ENCODE measurements at regions not wholly inside any gene's neighbourhood (a gene's known extent, or its start where the extent isn't known, plus 50 kb on each side); places are given as distances from the start of the nearest gene placed in this dataset.

DNA sequence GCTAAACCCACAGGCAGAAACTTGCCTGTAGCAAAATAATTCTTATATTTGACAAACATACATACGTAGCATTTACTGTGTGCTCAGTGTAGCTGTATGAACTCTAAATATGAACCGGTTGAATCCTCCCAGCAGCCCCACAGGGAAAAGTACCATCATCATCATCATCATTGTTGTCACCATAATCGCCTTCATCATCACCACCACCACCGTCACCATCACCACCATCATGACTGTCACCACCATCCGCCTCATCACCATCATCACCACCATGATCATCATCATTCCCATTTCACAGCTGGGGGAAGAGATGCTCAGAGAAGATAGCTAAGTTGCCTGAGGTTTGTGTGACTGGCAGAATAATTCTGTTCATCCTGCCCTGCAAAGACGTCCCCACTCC lies 81.7 kb downstream of the IRF8 start:
- TF ChIP-seq, protein P1, sequence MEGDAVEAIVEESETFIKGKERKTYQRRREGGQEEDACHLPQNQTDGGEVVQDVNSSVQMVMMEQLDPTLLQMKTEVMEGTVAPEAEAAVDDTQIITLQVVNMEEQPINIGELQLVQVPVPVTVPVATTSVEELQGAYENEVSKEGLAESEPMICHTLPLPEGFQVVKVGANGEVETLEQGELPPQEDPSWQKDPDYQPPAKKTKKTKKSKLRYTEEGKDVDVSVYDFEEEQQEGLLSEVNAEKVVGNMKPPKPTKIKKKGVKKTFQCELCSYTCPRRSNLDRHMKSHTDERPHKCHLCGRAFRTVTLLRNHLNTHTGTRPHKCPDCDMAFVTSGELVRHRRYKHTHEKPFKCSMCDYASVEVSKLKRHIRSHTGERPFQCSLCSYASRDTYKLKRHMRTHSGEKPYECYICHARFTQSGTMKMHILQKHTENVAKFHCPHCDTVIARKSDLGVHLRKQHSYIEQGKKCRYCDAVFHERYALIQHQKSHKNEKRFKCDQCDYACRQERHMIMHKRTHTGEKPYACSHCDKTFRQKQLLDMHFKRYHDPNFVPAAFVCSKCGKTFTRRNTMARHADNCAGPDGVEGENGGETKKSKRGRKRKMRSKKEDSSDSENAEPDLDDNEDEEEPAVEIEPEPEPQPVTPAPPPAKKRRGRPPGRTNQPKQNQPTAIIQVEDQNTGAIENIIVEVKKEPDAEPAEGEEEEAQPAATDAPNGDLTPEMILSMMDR (IDR thresholded peaks at IDR 0.05; ENCODE audit: low read depth, low read length, missing control alignments), result no peak
- no peak overlapping the region for H3K4me3 ChIP-seq (replicated peaks; ENCODE audit: low read depth, low read length)
- DNase-seq (ENCODE audit: extremely low read depth, low read depth), result no peak

DNA sequence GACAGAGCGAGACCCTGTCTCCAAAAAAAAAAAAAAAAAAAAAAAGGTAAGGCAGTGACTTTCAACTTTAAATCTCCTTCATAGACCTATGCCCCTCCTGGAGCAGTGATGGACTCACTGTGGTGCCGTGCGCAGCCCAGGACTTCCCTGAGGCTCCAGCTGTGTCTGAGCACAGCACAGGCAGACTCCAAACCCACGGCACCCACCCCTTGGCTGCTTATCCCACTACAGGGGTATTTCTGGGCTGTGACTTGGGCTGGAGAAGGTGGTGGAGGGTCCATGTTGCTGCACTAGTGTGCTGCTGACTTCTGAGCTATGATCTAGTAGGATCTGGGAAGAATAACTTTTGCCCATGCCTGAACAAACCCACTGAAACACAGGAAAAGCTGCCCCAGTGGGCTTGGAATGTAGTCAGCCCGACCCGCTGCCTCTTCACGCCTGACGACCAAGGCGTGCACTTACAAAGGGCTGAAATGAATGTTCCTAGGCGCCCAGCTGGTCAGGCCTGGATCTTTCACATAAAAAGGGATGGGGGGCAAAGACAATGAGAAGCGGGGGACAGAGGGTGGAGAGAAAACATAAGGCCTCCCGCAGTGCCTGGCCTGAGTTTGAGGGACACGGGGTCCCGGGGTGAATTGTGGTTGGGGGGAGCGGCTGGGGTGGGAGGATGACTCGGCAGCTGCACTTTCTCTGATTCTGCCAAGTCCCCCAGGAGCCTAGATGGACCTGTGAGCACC lies 83.0 kb downstream of the IRF8 start:
- DNase-seq (ENCODE audit: extremely low read depth, low read depth), result no peak

DNA sequence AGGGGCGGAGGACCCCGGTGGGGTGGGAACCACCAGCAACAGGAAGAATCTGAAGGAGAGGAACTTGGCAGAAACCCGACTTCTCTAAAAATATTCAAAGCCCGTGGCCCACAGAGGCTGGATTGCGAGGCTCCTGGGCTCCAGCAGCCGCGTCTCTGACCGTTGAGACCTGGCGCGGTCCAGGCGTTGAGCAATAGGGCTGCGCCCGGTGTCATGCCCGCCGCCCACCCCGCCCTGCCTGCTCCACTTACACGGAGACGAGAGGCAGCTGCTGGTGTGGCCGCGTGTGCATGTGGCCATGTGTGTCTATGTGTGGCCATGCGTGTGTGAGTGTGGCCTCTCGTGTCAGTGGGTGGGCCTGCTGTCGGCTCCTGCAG lies 83.6 kb downstream of the IRF8 start:
- no peak overlapping the region for H3K4me3 ChIP-seq (replicated peaks; ENCODE audit: low read depth, low read length)
- TF ChIP-seq, protein P1 (IDR thresholded peaks at IDR 0.05; ENCODE audit: low read depth, low read length, missing control alignments), result no peak
- no peak for DNase-seq (ENCODE audit: extremely low read depth, low read depth)

More for the DNA sequence above, 83.0 kb downstream of the IRF8 start:
- H3K4me3 ChIP-seq (replicated peaks; ENCODE audit: low read depth, low read length), result no peak overlapping the region
- TF ChIP-seq, protein P1 (IDR thresholded peaks at IDR 0.05; ENCODE audit: low read depth, low read length, missing control alignments), result no peak

DNA sequence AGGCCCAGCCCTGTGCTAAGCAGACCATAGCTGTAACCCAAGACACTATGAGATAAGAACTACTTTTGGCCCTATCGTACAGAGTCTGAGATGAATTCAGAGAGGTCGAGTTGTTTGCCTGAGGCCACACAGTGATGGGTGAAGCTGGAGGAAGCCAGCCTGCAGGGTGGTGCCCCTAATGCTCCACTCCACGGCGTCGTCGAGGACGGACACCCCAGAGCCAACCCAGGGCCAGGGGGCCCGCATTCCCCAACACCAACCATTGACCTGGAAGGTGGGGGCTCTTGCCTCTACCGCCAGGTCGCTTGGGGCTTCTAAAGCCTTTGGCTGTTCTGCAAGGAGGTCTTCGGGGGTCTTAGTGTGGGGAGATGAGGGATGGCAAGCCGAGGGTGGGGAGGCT lies 84.1 kb downstream of the IRF8 start:
- no peak for DNase-seq (ENCODE audit: extremely low read depth, low read depth)
- H3K4me3 ChIP-seq (replicated peaks; ENCODE audit: low read depth, low read length), result no peak overlapping the region
- TF ChIP-seq, protein P1 (IDR thresholded peaks at IDR 0.05; ENCODE audit: low read depth, low read length, missing control alignments), result no peak

DNA sequence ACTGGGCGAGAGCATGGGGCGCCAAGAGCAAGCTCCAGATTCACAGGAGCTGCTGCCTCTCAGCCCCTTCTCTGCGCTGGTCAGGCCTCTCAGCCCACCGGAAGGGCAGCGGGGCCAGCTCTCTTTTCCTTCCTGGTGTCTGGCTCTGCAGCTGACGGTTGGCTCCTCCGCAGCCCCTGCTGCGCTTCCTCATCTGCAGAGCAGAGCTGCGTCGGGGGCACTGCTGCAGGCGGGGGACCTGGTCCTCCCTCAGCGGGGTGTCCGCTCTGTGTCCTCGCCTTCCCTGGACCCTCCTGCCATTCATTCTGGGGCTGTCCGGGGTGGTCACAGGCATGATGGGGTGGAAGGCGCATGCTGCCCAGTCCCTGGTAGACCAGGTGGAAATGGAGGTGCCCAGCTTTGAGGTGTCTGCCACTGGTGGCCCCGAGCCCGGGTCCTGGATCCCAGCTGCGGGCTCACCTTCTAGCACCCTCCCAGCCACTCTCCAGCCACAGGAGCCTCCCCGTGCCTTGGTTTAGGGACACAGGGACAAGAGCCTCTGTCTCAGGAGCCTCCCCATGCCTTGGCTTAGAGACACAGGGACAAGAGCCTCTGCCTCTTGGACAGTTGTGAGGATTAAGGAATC lies 84.8 kb downstream of the IRF8 start:
- TF ChIP-seq, protein P1 (IDR thresholded peaks at IDR 0.05; ENCODE audit: low read depth, low read length, missing control alignments), result no peak
- H3K4me3 ChIP-seq (replicated peaks; ENCODE audit: low read depth, low read length), result no peak overlapping the region
- no peak for DNase-seq (ENCODE audit: extremely low read depth, low read depth)

DNA sequence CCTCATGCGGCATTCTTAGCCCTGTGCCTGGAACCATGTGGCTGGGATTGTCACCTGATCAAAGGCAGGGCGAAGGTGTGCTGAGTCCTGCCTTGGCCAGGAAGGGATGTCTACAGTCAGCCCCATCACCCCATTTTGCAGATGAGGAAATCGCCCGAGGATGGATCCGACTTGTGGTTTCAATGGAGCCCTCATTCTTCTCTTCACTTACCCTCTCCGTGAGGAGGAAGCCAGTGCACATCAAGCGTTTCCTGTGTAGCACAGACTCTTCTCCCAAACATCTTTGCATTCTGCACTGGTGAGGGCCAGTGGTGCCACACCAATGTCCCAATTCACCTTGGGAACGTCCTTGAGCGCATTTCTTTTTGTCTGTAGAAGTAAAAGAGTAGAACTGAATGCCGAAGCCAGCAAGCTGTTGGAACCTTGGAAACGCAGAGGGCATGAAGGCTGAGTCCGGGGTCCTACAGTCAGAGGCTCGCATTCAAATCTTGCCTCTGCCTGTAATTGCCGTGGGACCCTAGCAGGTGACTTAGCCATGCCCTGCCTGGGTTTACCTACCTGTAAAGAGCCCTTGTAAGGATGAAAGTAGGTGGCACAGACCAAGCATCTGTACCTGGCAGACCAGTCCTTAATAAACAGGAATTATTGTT lies 85.4 kb downstream of the IRF8 start:
- no peak for DNase-seq (ENCODE audit: extremely low read depth, low read depth)
- H3K4me3 ChIP-seq (replicated peaks; ENCODE audit: low read depth, low read length), result no peak overlapping the region
- TF ChIP-seq, protein P1 (IDR thresholded peaks at IDR 0.05; ENCODE audit: low read depth, low read length, missing control alignments), result no peak
